ENCODE measurements at regions not wholly inside any gene's neighbourhood (a gene's known extent, or its start where the extent isn't known, plus 50 kb on each side); places are given as distances from the start of the nearest gene placed in this dataset.

DNA sequence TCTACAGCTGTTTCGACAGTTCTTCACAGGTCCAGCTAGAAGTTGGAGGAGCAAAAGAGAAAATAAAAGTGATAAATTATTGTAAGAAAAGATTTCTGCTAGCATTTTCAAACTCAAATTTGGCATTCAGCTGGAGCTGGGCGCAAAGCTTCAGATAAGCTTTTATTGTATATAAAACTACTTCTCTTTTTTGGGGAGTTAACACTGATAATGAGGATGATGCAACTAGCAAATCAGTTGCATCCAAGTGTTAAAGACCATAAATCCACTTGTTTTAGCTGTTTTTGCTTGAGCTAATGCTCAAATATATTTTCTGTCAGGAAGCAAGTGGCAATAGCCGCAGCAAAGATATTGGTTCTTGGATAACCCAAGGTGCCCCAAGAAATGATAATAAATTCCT, 127.1 kb upstream of the PKN2 start:
- Mint-ChIP-seq H3K9me3 (no peaks in the 10 kb centered on the region), H3K27ac (no peak overlapping the region), H3K36me3 (no peaks in the 10 kb centered on the region), H3K4me1 (no peaks in the 10 kb centered on the region), H3K4me3 (no peak overlapping the region), H3K27me3 (peaks cover 0 to 2% of the 10 kb centered on the region in 2 donors)
- WGBS (ENCODE audit: insufficient coverage) = no CpG with 5 or more reads among the region's 3 CpGs
- H3K27me3 ChIP-seq (replicated peaks in 1 of 2; ENCODE audit: control insufficient read depth in 2 of 2, extremely low read depth in 1 of 2, insufficient read depth in 2 of 2, low read length in 1 of 2) = no peaks in the 10 kb centered on the region
- no peak for DNase-seq
- no peak for ATAC-seq (replicated peaks in 1 of 4)
- H3K27ac ChIP-seq (ENCODE audit: low read length) = no peak overlapping the region
- ChIA-PET CTCF (no interaction called here), POLR2A (no interaction called here)
- no peaks in the 10 kb centered on the region for H3K9me3 ChIP-seq
- no peaks in the 10 kb centered on the region for H3K36me3 ChIP-seq (ENCODE audit: control insufficient read depth in 2 of 2, extremely low read depth in 1 of 2, insufficient read depth in 1 of 2, low read length in 1 of 2)
- H3K4me1 ChIP-seq (ENCODE audit: control insufficient read depth in 1 of 2, extremely low read depth in 1 of 2, insufficient read depth in 2 of 2, low read length in 2 of 2) = no peaks in the 10 kb centered on the region
- H3K4me3 ChIP-seq (ENCODE audit: control insufficient read depth in 1 of 2, extremely low read depth in 1 of 2, low read length in 1 of 2) = no peak overlapping the region

DNA sequence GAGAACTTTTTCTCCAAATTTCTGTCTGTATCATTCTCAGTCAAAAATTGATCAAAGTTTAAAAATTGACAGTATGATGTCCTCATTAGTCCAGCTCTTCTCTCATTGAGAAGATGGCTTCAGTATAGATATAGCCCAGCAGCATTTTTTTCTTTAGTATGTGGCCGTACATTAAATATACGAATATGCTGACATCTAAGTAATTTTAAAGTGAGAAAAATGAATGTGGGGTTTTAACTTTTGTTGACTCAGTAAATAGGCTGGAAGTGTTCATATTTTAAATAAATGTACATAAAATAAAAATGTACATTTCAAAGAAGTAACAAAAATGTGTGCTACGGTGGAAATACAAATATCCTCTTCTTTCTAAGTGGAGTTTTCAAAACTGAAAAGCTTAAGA, 123.5 kb upstream of the PKN2 start:
- no peaks in the 10 kb centered on the region for H3K36me3 ChIP-seq (ENCODE audit: control insufficient read depth in 2 of 2, extremely low read depth in 1 of 2, insufficient read depth in 1 of 2, low read length in 1 of 2)
- Mint-ChIP-seq H3K4me1 (no peaks in the 10 kb centered on the region), H3K4me3 (no peak overlapping the region), H3K27ac (no peak overlapping the region), H3K36me3 (no peaks in the 10 kb centered on the region), H3K9me3 (no peaks in the 10 kb centered on the region), H3K27me3 (peaks cover 0 to 1% of the 10 kb centered on the region in 2 donors)
- H3K4me1 ChIP-seq (ENCODE audit: control insufficient read depth in 1 of 2, extremely low read depth in 1 of 2, insufficient read depth in 2 of 2, low read length in 2 of 2) = no peaks in the 10 kb centered on the region
- H3K4me3 ChIP-seq (ENCODE audit: control insufficient read depth in 1 of 2, extremely low read depth in 1 of 2, low read length in 1 of 2) = no peak overlapping the region
- no peaks in the 10 kb centered on the region for H3K9me3 ChIP-seq
- ATAC-seq (replicated peaks in 1 of 4) (no peak), DNase-seq (no peak)
- CTCF ChIA-PET = no interaction called here
- H3K27ac ChIP-seq (ENCODE audit: low read length) = no peak overlapping the region
- POLR2A ChIA-PET = no interaction called here
- WGBS (ENCODE audit: insufficient coverage) = no CpG with 5 or more reads among the region's 3 CpGs
- H3K27me3 ChIP-seq (replicated peaks in 1 of 2; ENCODE audit: control insufficient read depth in 2 of 2, extremely low read depth in 1 of 2, insufficient read depth in 2 of 2, low read length in 1 of 2) = no peaks in the 10 kb centered on the region

DNA sequence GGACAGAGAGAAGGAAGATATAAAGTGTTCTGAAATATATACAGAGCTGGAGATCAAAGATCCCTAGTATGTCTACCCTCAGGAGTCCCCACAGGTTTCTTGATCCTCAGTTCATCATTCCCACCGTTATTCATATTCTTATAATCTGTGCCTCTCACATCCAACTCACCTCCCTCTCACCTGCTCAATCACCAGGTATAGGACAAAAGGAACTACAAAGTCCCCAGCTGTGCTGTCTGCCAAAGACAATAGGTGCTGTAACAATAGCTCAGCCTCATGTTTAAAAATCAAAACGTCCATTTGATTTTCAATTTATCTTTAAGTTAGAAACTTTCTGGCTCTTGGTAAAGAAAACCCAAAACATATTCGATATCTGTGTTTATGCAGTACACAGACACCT, 121.1 kb upstream of the PKN2 start:
- DNase-seq (no peak), ATAC-seq (replicated peaks in 1 of 4) (no peak)
- H3K9me3 ChIP-seq = no peaks in the 10 kb centered on the region
- Mint-ChIP-seq H3K27ac (no peak overlapping the region), H3K27me3 (peaks cover 0 to 4% of the 10 kb centered on the region in 2 donors), H3K4me1 (no peaks in the 10 kb centered on the region), H3K9me3 (no peaks in the 10 kb centered on the region), H3K36me3 (no peaks in the 10 kb centered on the region), H3K4me3 (no peak overlapping the region)
- ChIA-PET POLR2A (no interaction called here), CTCF (interaction anchor here in 1 of 2 donors (0.6 kb wide), 1 partner anchor 29 kb away, joined by 3 read pairs; no protein-coding TSS in a partner anchor)
- WGBS (ENCODE audit: insufficient coverage) = 56% methylated on average over 1 of the region's 3 CpGs
- H3K4me1 ChIP-seq (ENCODE audit: control insufficient read depth in 1 of 2, extremely low read depth in 1 of 2, insufficient read depth in 2 of 2, low read length in 2 of 2) = no peaks in the 10 kb centered on the region
- H3K36me3 ChIP-seq (ENCODE audit: control insufficient read depth in 2 of 2, extremely low read depth in 1 of 2, insufficient read depth in 1 of 2, low read length in 1 of 2) = no peaks in the 10 kb centered on the region
- H3K27me3 ChIP-seq (replicated peaks in 1 of 2; ENCODE audit: control insufficient read depth in 2 of 2, extremely low read depth in 1 of 2, insufficient read depth in 2 of 2, low read length in 1 of 2) = no peaks in the 10 kb centered on the region
- H3K27ac ChIP-seq (ENCODE audit: low read length) = no peak overlapping the region
- no peak overlapping the region for H3K4me3 ChIP-seq (ENCODE audit: control insufficient read depth in 1 of 2, extremely low read depth in 1 of 2, low read length in 1 of 2)

DNA sequence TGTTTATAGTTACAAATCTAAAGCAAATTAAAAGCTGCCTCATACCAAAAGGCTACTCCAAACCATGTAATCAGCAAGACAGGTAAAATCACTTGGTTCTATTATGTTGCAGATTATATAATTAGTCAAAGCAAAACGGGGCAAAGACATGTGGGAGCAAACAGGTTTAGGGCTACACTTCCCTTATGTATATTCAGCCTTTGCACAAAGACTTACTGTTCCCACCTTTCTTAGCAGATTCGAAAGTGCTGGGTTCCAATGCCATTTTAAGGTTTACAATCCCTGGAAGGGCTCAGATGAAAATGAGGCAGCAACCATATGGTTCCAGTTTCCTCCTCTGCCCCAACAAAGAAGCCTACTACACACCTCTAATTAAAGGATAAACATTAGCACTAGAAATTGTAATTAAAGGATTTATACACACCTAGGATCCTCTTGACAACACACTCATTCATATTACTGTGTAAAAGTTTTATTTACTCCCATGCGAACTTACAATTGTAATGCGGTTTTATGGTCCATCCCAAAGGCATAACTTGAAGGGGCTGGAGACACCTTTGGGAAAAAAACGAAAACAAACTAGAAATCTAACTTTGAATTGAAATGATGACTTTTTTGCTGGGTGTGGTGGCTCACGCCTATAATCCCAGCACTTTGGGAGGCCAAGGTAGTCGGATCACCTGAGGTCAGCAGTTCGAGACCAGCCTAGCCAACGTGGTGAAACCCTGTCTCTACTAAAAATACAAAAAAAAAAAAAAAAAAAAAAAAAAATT, 117.3 kb upstream of the PKN2 start:
- Mint-ChIP-seq H3K4me1 (no peaks in the 10 kb centered on the region), H3K4me3 (no peak overlapping the region), H3K27me3 (peaks cover 4% of the 10 kb centered on the region in 2 donors), H3K27ac (no peak overlapping the region), H3K36me3 (no peaks in the 10 kb centered on the region), H3K9me3 (no peaks in the 10 kb centered on the region)
- DNase-seq = no peak
- ChIA-PET CTCF (no interaction called here), POLR2A (no interaction called here)
- no peak overlapping the region for H3K4me3 ChIP-seq (ENCODE audit: control insufficient read depth in 1 of 2, extremely low read depth in 1 of 2, low read length in 1 of 2)
- H3K36me3 ChIP-seq (ENCODE audit: control insufficient read depth in 2 of 2, extremely low read depth in 1 of 2, insufficient read depth in 1 of 2, low read length in 1 of 2) = no peaks in the 10 kb centered on the region
- H3K27me3 ChIP-seq (replicated peaks in 1 of 2; ENCODE audit: control insufficient read depth in 2 of 2, extremely low read depth in 1 of 2, insufficient read depth in 2 of 2, low read length in 1 of 2) = no peaks in the 10 kb centered on the region
- H3K27ac ChIP-seq (ENCODE audit: low read length) = no peak overlapping the region
- H3K9me3 ChIP-seq = no peaks in the 10 kb centered on the region
- WGBS (ENCODE audit: insufficient coverage) = 43% methylated on average over 1 of the region's 9 CpGs
- no peak for ATAC-seq (replicated peaks in 1 of 4)
- H3K4me1 ChIP-seq (ENCODE audit: control insufficient read depth in 1 of 2, extremely low read depth in 1 of 2, insufficient read depth in 2 of 2, low read length in 2 of 2) = no peaks in the 10 kb centered on the region

DNA sequence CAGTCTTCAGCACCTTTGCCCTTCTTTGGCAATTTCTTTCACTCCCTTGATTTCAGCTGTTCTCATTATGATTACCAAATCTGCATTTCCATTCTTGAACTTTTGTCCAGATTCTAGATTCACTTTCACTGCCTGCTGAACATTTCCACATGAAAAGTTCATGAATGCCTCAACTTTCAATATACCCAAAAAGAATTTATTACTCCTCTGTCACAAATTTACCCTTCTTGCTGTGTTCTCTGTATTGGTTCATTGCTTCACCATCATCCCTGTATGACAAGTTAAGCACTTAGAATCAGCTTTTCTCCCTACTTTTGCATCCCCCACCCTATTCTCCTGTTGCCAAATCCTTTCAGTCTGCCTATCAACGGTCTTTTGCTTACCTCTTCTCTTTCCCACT, 112.6 kb upstream of the PKN2 start:
- Histone ChIP-seq H3K9me3 (no peaks in the 10 kb centered on the region), H3K27ac (ENCODE audit: low read length) (no peak overlapping the region), H3K4me1 (ENCODE audit: control insufficient read depth in 1 of 2, extremely low read depth in 1 of 2, insufficient read depth in 2 of 2, low read length in 2 of 2) (no peaks in the 10 kb centered on the region), H3K4me3 (ENCODE audit: control insufficient read depth in 1 of 2, extremely low read depth in 1 of 2, low read length in 1 of 2) (no peak overlapping the region), H3K27me3 (replicated peaks in 1 of 2; ENCODE audit: control insufficient read depth in 2 of 2, extremely low read depth in 1 of 2, insufficient read depth in 2 of 2, low read length in 1 of 2) (no peaks in the 10 kb centered on the region), H3K36me3 (ENCODE audit: control insufficient read depth in 2 of 2, extremely low read depth in 1 of 2, insufficient read depth in 1 of 2, low read length in 1 of 2) (no peaks in the 10 kb centered on the region)
- Mint-ChIP-seq H3K9me3 (no peaks in the 10 kb centered on the region), H3K4me3 (no peak overlapping the region), H3K27ac (no peak overlapping the region), H3K36me3 (no peaks in the 10 kb centered on the region), H3K4me1 (no peaks in the 10 kb centered on the region), H3K27me3 (peaks cover 0 to 17% of the 10 kb centered on the region in 2 donors)
- ATAC-seq (replicated peaks in 1 of 4) (no peak), DNase-seq (no peak)
- WGBS (ENCODE audit: insufficient coverage) = 50% methylated on average over 1 of the region's 1 CpG
- POLR2A ChIA-PET = no interaction called here
- CTCF ChIA-PET = no interaction called here

DNA sequence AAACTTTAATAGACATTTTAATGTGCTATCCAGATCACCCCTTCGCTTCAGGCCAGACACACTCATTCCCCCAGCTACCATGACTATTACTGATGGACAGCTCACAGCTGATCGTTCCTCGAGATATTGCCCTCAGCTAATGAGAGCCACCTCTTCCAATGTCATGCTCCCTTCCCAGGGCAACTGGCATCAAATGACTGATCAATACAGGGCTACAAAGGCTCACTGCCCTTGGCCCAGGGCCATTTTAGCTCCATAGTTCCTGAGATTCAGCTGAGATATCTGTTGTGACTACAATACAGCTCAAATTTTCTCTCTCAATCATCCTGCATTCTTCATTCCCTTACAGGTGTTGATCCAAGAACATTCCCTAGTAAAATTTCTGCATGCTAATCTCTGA, 104.5 kb upstream of the PKN2 start:
- Histone ChIP-seq H3K27ac (ENCODE audit: low read length) (no peak overlapping the region), H3K9me3 (no peaks in the 10 kb centered on the region), H3K27me3 (replicated peaks in 1 of 2; ENCODE audit: control insufficient read depth in 2 of 2, extremely low read depth in 1 of 2, insufficient read depth in 2 of 2, low read length in 1 of 2) (peaks cover 0 to 12% of the 10 kb centered on the region in 2 experiments), H3K36me3 (ENCODE audit: control insufficient read depth in 2 of 2, extremely low read depth in 1 of 2, insufficient read depth in 1 of 2, low read length in 1 of 2) (no peaks in the 10 kb centered on the region), H3K4me3 (ENCODE audit: control insufficient read depth in 1 of 2, extremely low read depth in 1 of 2, low read length in 1 of 2) (no peak overlapping the region), H3K4me1 (ENCODE audit: control insufficient read depth in 1 of 2, extremely low read depth in 1 of 2, insufficient read depth in 2 of 2, low read length in 2 of 2) (no peaks in the 10 kb centered on the region)
- ATAC-seq (replicated peaks in 1 of 4) (no peak), DNase-seq (no peak)
- no peaks in the 10 kb centered on the region for H3K4me1 Mint-ChIP-seq
- no peaks in the 10 kb centered on the region for H3K36me3 Mint-ChIP-seq
- ChIA-PET POLR2A (no interaction called here), CTCF (interaction anchor here in 1 of 2 donors (0.7 kb wide), 1 partner anchor 1023 kb away, joined by 4 read pairs; no protein-coding TSS in a partner anchor)
- H3K9me3 Mint-ChIP-seq = peaks cover 0 to 8% (median 0%) of the 10 kb centered on the region in 3 donors
- H3K27ac Mint-ChIP-seq = no peak overlapping the region
- H3K4me3 Mint-ChIP-seq = no peak overlapping the region
- WGBS (ENCODE audit: insufficient coverage) = 70% methylated on average over 3 of the region's 3 CpGs
- peaks cover 19 to 35% of the 10 kb centered on the region in 2 donors for H3K27me3 Mint-ChIP-seq

DNA sequence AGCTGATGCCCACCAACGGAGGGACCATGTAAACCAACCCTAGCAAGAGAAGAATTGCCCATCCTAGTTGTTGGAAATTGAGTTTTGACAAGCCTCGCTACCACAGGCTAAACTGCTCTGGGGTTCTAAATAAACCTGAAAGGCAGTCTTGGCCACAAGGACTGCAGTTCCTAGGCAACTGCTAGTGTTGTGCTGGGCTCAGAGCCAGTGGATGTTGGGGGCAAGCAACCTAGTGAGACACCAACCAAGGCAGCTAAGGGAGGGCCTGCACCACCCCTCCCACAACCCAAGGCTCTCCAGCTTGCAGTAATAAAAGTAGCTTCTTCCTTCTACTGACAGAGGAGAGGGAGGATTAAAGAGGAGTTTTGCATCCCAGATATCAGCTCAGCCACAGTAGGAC, 102.4 kb upstream of the PKN2 start:
- Mint-ChIP-seq H3K27me3 (peaks cover 34 to 46% of the 10 kb centered on the region in 2 donors), H3K36me3 (no peaks in the 10 kb centered on the region), H3K9me3 (peaks cover 0 to 13% (median 6%) of the 10 kb centered on the region in 3 donors), H3K4me3 (no peak overlapping the region), H3K4me1 (no peaks in the 10 kb centered on the region), H3K27ac (no peak overlapping the region)
- Histone ChIP-seq H3K27ac (ENCODE audit: low read length) (no peak overlapping the region), H3K4me3 (ENCODE audit: control insufficient read depth in 1 of 2, extremely low read depth in 1 of 2, low read length in 1 of 2) (no peak overlapping the region), H3K9me3 (no peaks in the 10 kb centered on the region), H3K36me3 (ENCODE audit: control insufficient read depth in 2 of 2, extremely low read depth in 1 of 2, insufficient read depth in 1 of 2, low read length in 1 of 2) (no peaks in the 10 kb centered on the region), H3K27me3 (replicated peaks in 1 of 2; ENCODE audit: control insufficient read depth in 2 of 2, extremely low read depth in 1 of 2, insufficient read depth in 2 of 2, low read length in 1 of 2) (peaks cover 0 to 12% of the 10 kb centered on the region in 2 experiments), H3K4me1 (ENCODE audit: control insufficient read depth in 1 of 2, extremely low read depth in 1 of 2, insufficient read depth in 2 of 2, low read length in 2 of 2) (no peaks in the 10 kb centered on the region)
- no peak for ATAC-seq (replicated peaks in 1 of 4)
- WGBS (ENCODE audit: insufficient coverage) = 83% methylated on average over 1 of the region's 2 CpGs
- CTCF ChIA-PET = no interaction called here
- POLR2A ChIA-PET = no interaction called here
- no peak for DNase-seq
